IMR-90 (cell line): ENCODE measurements at regions not wholly inside any gene's neighbourhood (a gene's known extent, or its start where the extent isn't known, plus 50 kb on each side); places are given as distances from the start of the nearest gene placed in this dataset.

Experiments used
- ELK1 ChIP-seq: fragments of 150-350 bp; IDR thresholded peaks from 2 replicates; pipeline ENCODE4 v1.6.1; 2016; ENCODE audit warnings: low read depth, mild to moderate bottlenecking, low read length, moderate library complexity, borderline replicate concordance
- MAFK ChIP-seq: IDR thresholded peaks from 2 replicates; pipeline ENCODE4 v1.6.1; 2012; ENCODE audit warnings: low read depth, low read length, improper control_type of control experiment
- MXI1 ChIP-seq: IDR thresholded peaks from 2 replicates; pipeline ENCODE4 v1.6.1; 2012; ENCODE audit warnings: low read depth, mild to moderate bottlenecking, low read length, moderate library complexity, borderline replicate concordance
- POLR2A ChIP-seq: IDR thresholded peaks from 2 replicates; pipeline ENCODE4 v1.6.1; 2012; ENCODE audit warnings: mild to moderate bottlenecking, low read depth, low read length
- RFX5 ChIP-seq: IDR thresholded peaks from 2 replicates; pipeline ENCODE4 v1.8.0; 2012; ENCODE audit warnings: low read depth, mild to moderate bottlenecking, low read length, moderate library complexity
- SMC3 ChIP-seq: fragments of 150-350 bp; IDR thresholded peaks from 2 replicates; pipeline ENCODE4 v1.6.1; 2016; ENCODE audit warnings: low read depth, mild to moderate bottlenecking, antibody characterized with exemption, low read length, moderate library complexity
- TF ChIP-seq, protein P1 (sequence below): conservative IDR thresholded peaks from 2 replicates; pipeline ENCODE4 v1.5.1; 2012; ENCODE audit warnings: mild to moderate bottlenecking, low read depth, low read length, improper control_type of control experiment
- TF ChIP-seq, protein P2 (sequence below): fragments of 150-350 bp; IDR thresholded peaks from 2 replicates; pipeline ENCODE4 v1.6.1; 2017; ENCODE audit warnings: mild to moderate bottlenecking, antibody characterized with exemption, low read length, low read depth

GRCh38 chr11:115981104-115981481 lies 476.9 kb upstream of the CADM1 start:
- TF ChIP-seq, protein P1, sequence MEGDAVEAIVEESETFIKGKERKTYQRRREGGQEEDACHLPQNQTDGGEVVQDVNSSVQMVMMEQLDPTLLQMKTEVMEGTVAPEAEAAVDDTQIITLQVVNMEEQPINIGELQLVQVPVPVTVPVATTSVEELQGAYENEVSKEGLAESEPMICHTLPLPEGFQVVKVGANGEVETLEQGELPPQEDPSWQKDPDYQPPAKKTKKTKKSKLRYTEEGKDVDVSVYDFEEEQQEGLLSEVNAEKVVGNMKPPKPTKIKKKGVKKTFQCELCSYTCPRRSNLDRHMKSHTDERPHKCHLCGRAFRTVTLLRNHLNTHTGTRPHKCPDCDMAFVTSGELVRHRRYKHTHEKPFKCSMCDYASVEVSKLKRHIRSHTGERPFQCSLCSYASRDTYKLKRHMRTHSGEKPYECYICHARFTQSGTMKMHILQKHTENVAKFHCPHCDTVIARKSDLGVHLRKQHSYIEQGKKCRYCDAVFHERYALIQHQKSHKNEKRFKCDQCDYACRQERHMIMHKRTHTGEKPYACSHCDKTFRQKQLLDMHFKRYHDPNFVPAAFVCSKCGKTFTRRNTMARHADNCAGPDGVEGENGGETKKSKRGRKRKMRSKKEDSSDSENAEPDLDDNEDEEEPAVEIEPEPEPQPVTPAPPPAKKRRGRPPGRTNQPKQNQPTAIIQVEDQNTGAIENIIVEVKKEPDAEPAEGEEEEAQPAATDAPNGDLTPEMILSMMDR = no peak
- no peak for TF ChIP-seq MAFK
- no peak for TF ChIP-seq MXI1
- TF ChIP-seq, protein P2, sequence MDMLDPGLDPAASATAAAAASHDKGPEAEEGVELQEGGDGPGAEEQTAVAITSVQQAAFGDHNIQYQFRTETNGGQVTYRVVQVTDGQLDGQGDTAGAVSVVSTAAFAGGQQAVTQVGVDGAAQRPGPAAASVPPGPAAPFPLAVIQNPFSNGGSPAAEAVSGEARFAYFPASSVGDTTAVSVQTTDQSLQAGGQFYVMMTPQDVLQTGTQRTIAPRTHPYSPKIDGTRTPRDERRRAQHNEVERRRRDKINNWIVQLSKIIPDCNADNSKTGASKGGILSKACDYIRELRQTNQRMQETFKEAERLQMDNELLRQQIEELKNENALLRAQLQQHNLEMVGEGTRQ = no peak
- no peak for TF ChIP-seq ELK1
- no peak for TF ChIP-seq POLR2A
- no peak for TF ChIP-seq SMC3
- TF ChIP-seq RFX5 = no peak
